Activated CD8-positive, alpha-beta memory T cell treated with anti-CD3 and anti-CD28 coated beads, Interleukin-2, amount 50 U/mL, for 4 hours (primary cell): ENCODE measurements at regions not wholly inside any gene's neighbourhood (a gene's known extent, or its start where the extent isn't known, plus 50 kb on each side); places are given as distances from the start of the nearest gene placed in this dataset.
"Not testable (repeated sequence)": the region's sequence is repeated elsewhere in the genome, so short reads cannot be mapped to it uniquely, and the experiment has no call there.

Experiments used
- DNase-seq: peaks from one replicate; pipeline ENCODE4 v3.0.0-alpha.2; 2020

- no peak for DNase-seq
Measured at GRCh38 chr7:54292171-54292925, 249.8 kb upstream of the VSTM2A start.

- DNase-seq = no peak
Measured at GRCh38 chr7:54299426-54299825, 242.7 kb upstream of the VSTM2A start.

- not testable (repeated sequence) for DNase-seq
Measured at GRCh38 chr7:54315955-54316354, 226.2 kb upstream of the VSTM2A start.

GRCh38 chr7:54326592-54327167 lies 215.5 kb upstream of the VSTM2A start:
- no peak for DNase-seq

GRCh38 chr7:54330216-54330800 lies 211.9 kb upstream of the VSTM2A start:
- no peak for DNase-seq

- no peak for DNase-seq
Measured at GRCh38 chr7:54331311-54331710, 210.9 kb upstream of the VSTM2A start.

- no peak for DNase-seq
Measured at GRCh38 chr7:54332301-54332700, 209.9 kb upstream of the VSTM2A start.

GRCh38 chr7:54333952-54334351 lies 208.2 kb upstream of the VSTM2A start:
- no peak for DNase-seq

- no peak for DNase-seq
Measured at GRCh38 chr7:54336800-54337199, 205.4 kb upstream of the VSTM2A start.

GRCh38 chr7:54337466-54337865 lies 204.7 kb upstream of the VSTM2A start:
- no peak for DNase-seq

GRCh38 chr7:54338319-54338718 lies 203.9 kb upstream of the VSTM2A start:
- DNase-seq = no peak

- DNase-seq = no peak
Measured at GRCh38 chr7:54339073-54339472, 203.1 kb upstream of the VSTM2A start.

GRCh38 chr7:54342458-54342857 lies 199.7 kb upstream of the VSTM2A start:
- DNase-seq = no peak

- DNase-seq = no peak
Measured at GRCh38 chr7:54343511-54343910, 198.7 kb upstream of the VSTM2A start.

- DNase-seq = no peak
Measured at GRCh38 chr7:54345746-54346145, 196.4 kb upstream of the VSTM2A start.

GRCh38 chr7:54349229-54349628 lies 192.9 kb upstream of the VSTM2A start:
- DNase-seq = no peak

- no peak for DNase-seq
Measured at GRCh38 chr7:54354436-54354835, 187.7 kb upstream of the VSTM2A start.

GRCh38 chr7:54355842-54356241 lies 186.3 kb upstream of the VSTM2A start:
- DNase-seq = no peak

GRCh38 chr7:54360075-54360840 lies 181.9 kb upstream of the VSTM2A start:
- DNase-seq = no peak

- no peak for DNase-seq
Measured at GRCh38 chr7:54390565-54390964, 151.6 kb upstream of the VSTM2A start.

- no peak for DNase-seq
Measured at GRCh38 chr7:54392935-54393334, 149.2 kb upstream of the VSTM2A start.

GRCh38 chr7:54394834-54395233 lies 147.3 kb upstream of the VSTM2A start:
- no peak for DNase-seq

GRCh38 chr7:54397836-54398612 lies 144.2 kb upstream of the VSTM2A start:
- DNase-seq = no peak
